LNCAP (cell line): ENCODE measurements at regions not wholly inside any gene's neighbourhood (a gene's known extent, or its start where the extent isn't known, plus 50 kb on each side); places are given as distances from the start of the nearest gene placed in this dataset.

ENCODE experiments used
- CTCF ChIP-seq: fragments of 450-650 bp; IDR thresholded peaks from 2 replicates; pipeline ENCODE4 v1.5.1; 2017; ENCODE audit warnings: mild to moderate bottlenecking

- no peak for TF ChIP-seq CTCF
These were observed 2086.5 kb upstream of the TENM3 start for GRCh38 chr4:180156684-180157083.

GRCh38 chr4:180160195-180160983 is 2082.8 kb upstream of the TENM3 start:
- no peak for TF ChIP-seq CTCF

- no peak for TF ChIP-seq CTCF
These were observed 2078.4 kb upstream of the TENM3 start for GRCh38 chr4:180164799-180165198.

- no peak for TF ChIP-seq CTCF
These were observed 2073.8 kb upstream of the TENM3 start for GRCh38 chr4:180169394-180169793.

- no peak for TF ChIP-seq CTCF
These were observed 2073.2 kb upstream of the TENM3 start for GRCh38 chr4:180169966-180170365.

- no peak for TF ChIP-seq CTCF
These were observed 2064.1 kb upstream of the TENM3 start for GRCh38 chr4:180179146-180179545.

- no peak for TF ChIP-seq CTCF
These were observed 2053.5 kb upstream of the TENM3 start for GRCh38 chr4:180189666-180190065.

- TF ChIP-seq CTCF = no peak
These were observed 2052.8 kb upstream of the TENM3 start for GRCh38 chr4:180190382-180190781.
